Activated CD4-positive, alpha-beta T cell treated with anti-CD3 and anti-CD28 coated beads, Interleukin-2, amount 50 U/mL, for 1 hour (primary cell): ENCODE measurements at regions not wholly inside any gene's neighbourhood (a gene's known extent, or its start where the extent isn't known, plus 50 kb on each side); places are given as distances from the start of the nearest gene placed in this dataset.
"Not testable (repeated sequence)": the region's sequence is repeated elsewhere in the genome, so short reads cannot be mapped to it uniquely, and the experiment has no call there.

Source experiments
- DNase-seq: peaks from one replicate; pipeline ENCODE4 v3.0.0-alpha.2; 2020

GRCh38 chr4:53713296-53713695 lies 122.0 kb upstream of the LNX1 start:
- DNase-seq = no peak

DNA sequence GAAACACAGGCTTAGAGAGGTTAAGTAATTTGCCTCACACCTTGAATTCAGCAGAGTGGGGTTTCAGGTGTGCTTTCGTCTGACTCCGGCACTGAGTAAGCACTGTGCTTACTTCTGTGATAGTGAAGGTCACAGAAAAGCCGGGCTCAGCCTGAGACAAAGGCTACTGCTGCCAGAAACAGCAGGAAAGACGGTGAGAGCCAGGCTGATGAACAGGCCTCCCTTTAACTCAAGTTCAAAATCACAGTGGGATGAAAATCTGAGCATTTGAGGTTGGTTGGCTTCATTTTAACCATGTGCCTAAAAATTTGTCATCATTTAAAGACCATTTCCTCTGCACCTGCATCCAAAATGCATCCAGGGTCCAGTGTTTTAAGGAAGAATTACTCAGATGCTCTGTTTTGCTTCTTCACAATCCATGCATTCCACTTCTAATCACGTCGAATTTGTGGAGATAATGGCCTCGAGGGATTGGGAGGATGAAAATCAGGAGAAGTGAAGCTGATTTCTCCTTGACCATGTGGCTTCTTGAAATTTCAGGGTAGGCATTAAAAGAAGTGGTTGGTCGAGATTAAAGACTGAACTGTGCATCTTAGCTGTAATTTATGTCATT lies 121.2 kb upstream of the LNX1 start:
- DNase-seq = no peak

GRCh38 chr4:53711926-53712325 lies 120.6 kb upstream of the LNX1 start:
- DNase-seq = no peak

- no peak for DNase-seq
Measured at GRCh38 chr4:53709693-53710092, 118.4 kb upstream of the LNX1 start.

- no peak for DNase-seq
Measured at GRCh38 chr4:53707491-53707890, 116.2 kb upstream of the LNX1 start.

DNA sequence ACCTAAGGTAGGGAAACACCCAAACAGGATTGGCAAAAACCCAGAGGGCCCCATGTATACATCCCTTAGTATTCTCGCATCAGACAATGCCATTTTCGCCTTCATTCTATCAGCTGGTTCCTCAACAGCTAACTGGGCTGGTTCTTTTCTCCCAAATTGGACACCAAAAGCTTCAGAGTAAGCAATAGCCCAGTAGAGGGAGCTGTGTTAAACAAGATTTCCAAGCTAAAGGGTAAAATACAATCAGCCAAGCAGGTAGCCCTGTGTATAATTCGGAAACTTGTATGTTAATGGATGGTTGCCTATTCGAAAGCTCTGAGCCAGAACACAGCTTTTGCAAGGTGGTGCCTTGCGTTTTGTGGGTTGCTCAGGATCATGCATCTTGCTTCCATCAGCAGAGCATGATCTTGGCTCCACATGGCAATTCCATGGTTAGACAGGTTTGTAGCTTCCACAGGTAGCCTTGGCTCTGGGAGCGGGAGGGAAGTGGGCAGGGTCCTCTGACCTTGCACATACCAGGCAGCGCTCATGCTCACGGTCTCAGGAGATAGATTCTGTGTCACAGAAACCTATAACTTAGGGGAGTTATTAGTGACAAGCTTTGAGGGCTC lies 115.2 kb upstream of the LNX1 start:
- no peak for DNase-seq

DNA sequence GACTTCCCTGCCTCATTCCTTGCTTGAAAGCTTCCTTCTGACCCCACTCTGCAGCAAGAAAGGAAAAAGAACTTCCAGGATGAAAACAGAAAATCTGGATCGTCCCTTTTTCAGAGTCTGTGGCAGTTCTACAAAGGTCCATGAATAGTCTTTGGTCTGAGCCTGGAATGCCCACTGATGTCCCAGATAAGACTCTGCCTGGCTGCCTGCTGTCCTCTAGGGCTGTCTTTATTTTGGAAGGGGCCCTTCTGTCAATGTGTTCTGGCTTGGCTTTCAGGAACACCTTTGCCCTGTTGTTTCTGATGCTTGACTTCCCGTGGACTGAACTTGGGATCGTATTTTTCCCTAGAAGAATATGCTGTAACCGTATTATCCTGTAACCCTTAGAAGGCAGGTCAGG lies 114.7 kb upstream of the LNX1 start:
- DNase-seq = no peak

DNA sequence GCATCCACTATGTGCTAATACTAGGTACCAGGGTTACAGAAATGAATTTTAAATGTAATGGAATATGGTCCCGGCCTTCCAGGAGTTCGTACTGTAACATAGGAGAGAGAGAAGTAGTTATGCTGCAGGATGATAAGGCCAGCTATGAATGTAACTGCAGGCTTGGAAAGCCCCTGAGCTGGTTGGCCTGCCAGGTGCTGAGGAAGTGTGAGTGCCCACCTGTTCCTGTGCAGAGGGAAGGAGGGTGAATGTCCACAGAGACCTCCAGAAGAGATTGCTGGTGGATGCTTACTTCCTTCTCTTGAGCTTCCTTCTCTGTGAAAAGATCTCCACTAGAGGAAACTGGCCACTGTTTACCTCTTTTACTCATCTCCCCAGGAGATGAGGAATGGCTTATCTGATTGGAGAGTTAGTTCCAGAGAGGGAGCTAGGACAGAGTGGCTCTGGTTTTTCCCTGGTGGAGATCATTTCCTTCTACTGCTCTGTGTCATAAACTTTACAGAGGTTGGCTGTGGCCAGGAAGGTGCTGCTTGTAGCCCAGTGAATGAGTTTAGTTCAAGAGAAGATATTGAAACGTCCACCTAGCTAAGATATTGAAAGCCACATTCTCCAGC lies 114.0 kb upstream of the LNX1 start:
- DNase-seq = no peak

GRCh38 chr4:53704329-53704728 lies 113.0 kb upstream of the LNX1 start:
- no peak for DNase-seq

GRCh38 chr4:53703267-53703655 lies 112.0 kb upstream of the LNX1 start:
- no peak for DNase-seq

- DNase-seq = no peak
Measured at GRCh38 chr4:53702334-53703266, 111.3 kb upstream of the LNX1 start.

DNA sequence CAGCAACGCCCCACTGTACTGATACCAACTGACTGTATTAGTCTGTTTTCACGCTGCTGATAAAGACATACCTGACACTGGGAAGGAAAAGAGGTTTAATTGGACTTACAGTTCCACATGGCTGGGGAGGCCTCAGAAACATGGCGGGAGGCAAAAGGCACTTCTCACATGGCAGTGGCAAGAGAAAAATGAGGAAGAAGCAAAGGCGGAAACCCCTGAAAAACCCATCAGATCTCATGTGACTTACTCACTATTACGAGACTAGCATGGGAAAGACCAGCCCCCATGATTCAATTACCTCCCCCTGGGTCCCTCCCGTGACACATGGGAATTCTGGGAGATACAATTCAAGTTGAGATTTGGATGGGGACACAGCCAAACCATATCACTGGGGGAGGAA lies 110.0 kb upstream of the LNX1 start:
- DNase-seq = not testable (repeated sequence)

DNA sequence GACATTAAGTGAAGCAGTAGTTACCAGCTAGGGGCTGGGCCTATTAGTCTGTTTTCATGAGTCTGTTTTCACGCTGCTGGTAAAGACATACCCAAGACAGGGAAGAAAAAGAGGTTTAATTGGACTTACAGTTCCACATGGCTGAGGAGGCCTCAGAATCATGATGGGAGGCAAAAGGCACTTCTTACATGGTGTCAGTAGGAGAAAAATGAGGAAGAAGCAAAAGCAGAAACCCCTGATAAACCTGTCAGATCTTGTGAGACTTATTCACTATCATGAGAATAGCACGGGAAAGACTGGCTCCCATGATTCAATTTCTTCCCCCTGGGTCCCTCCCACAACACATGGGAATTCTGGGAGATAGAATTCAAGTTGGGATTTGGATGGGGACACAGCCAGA lies 108.0 kb upstream of the LNX1 start:
- not testable (repeated sequence) for DNase-seq

DNA sequence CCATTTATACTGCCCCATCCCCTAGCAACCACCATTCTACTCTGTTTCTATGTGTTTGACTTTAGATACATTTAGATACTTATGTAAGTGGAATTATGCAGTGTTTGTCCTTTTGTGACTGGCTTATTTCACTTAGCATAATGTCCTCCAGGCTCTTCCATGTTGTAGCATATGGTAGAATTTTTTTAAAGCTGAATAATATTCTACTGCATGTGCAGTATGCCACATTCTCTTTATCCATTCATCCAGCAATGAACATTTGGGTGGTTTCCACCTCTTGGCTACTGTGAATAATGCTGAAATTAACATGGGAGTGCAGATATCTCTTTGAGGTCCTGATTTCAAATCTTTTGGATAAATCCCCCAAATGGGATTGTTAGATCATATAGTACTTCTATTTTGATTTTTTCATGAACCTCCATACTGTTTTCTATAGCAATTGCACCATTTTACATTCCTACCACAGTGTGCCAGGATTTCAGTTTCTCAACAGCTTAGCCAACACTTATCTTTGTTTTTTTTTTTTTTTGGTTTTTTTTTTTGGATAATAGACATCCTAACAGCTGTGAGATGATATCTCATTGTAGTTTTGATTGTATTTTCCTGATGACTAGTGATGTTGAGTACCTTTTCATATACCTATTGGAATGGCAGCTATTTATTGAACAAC lies 105.9 kb upstream of the LNX1 start:
- no peak for DNase-seq

- DNase-seq = no peak
Measured at GRCh38 chr4:53695540-53696463, 104.5 kb upstream of the LNX1 start.

- DNase-seq = no peak
Measured at GRCh38 chr4:53694666-53695065, 103.4 kb upstream of the LNX1 start.

DNA sequence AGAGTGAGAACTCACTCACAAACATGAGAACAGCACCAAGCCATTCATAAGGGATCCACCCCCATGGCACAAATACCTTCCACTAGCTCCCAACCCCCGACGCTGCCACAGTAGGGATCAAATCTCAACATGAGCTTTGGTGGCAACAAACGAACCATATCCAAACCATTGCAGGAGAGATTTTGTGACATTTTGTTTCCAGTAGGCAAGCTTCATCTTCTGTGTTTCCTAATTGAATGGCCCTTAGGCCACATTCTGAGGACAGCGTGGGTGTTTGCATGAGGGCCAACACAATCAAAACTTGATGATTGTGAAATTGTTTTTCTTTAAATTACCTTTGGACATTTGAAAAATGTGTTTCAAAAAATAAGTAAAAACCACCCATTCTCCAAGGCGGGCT lies 102.6 kb upstream of the LNX1 start:
- no peak for DNase-seq

- no peak for DNase-seq
Measured at GRCh38 chr4:53693408-53693807, 102.1 kb upstream of the LNX1 start.

DNA sequence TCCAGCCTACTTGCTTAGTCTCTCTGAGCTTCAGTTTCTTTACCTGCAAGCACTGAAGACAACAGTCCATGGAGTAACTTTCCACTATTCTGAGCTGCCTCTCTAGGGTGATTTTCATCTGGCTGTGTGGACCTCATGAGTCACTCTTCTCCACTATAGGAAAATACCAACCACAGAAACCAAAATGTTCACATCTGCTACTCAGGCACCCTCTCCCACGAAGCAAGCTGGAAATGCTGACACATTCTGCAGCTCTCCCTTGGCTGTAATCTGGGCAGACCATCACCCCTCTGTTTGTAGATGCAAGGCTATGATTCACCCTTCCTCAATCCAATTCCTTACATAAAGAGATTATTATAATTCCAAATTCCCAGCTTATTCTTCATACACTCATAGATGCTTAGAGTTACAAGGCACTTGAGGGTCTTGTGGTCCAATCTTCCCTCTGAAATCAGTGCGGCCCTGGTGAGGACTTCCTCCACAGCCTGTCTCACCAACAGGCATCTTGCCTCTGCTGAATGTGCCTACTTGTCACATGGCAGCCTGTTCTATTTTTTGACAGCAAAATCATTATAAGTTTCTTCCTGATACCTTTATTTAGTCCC lies 97.0 kb upstream of the LNX1 start:
- no peak for DNase-seq

- DNase-seq = no peak
Measured at GRCh38 chr4:53686521-53686920, 95.2 kb upstream of the LNX1 start.
